ENCODE measurements at regions not wholly inside any gene's neighbourhood (a gene's known extent, or its start where the extent isn't known, plus 50 kb on each side); places are given as distances from the start of the nearest gene placed in this dataset.

DNA sequence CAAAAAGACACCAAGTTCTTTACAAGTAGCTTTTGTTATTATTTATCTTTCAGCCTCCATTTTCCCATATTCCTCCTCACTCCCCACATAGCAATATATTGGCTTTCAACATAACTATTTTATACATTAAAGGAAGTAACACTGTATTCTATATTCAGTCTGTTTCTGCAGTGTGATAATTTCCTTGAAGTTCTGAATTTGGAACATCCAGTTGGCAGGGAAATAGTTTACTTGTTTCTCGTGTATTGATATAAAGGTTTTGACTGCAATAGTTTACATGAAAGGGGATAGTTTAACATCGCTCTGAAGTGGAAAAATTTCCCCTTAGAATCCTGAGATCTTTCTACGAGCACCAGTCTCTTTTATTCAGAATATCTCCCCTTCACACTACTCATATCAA is 341.5 kb upstream of the ANO3 start:
- CTCF ChIA-PET = interaction anchor here (1.0 kb wide), 1 partner anchor 38 kb away, joined by 3 read pairs; no protein-coding TSS in a partner anchor
- no peak for DNase-seq
- no peaks in the 10 kb centered on the region for H3K36me3 ChIP-seq (ENCODE audit: control insufficient read depth in 4 of 4, insufficient read depth in 4 of 4, low read length in 3 of 4)
- H3K9me3 ChIP-seq (ENCODE audit: control extremely low read depth in 1 of 5, control insufficient read depth in 4 of 5, insufficient read depth in 2 of 5, low read depth in 1 of 5, low read length in 4 of 5) = no peaks in the 10 kb centered on the region
- POLR2A ChIA-PET = no interaction called here
- H3K4me1 ChIP-seq (ENCODE audit: control extremely low read depth in 1 of 4, control insufficient read depth in 4 of 4, insufficient read depth in 4 of 4, low read length in 3 of 4) = no peaks in the 10 kb centered on the region
- H3K4me3 ChIP-seq (ENCODE audit: control insufficient read depth in 1 of 7, extremely low read depth in 1 of 7, insufficient read depth in 4 of 7, low read depth in 2 of 7, low read length in 6 of 7) = no peak overlapping the region
- WGBS (ENCODE audit: insufficient coverage) = 100% methylated on average over 1 of the region's 3 CpGs
- no peaks in the 10 kb centered on the region for H3K27me3 ChIP-seq (replicated peaks in 2 of 5; ENCODE audit: control insufficient read depth in 4 of 5, insufficient read depth in 5 of 5, low read length in 4 of 5)
- H3K27ac ChIP-seq (ENCODE audit: insufficient read depth in 1 of 2, low read depth in 1 of 2, low read length in 2 of 2, poor library complexity in 1 of 2, severe bottlenecking in 2 of 2) = no peak overlapping the region

GRCh38 chr11:25991476-25991875 is 340.5 kb upstream of the ANO3 start:
- H3K27me3 ChIP-seq (replicated peaks in 2 of 5; ENCODE audit: control insufficient read depth in 4 of 5, insufficient read depth in 5 of 5, low read length in 4 of 5) = no peaks in the 10 kb centered on the region
- no peak overlapping the region for H3K27ac ChIP-seq (ENCODE audit: insufficient read depth in 1 of 2, low read depth in 1 of 2, low read length in 2 of 2, poor library complexity in 1 of 2, severe bottlenecking in 2 of 2)
- DNase-seq = no peak
- WGBS (ENCODE audit: insufficient coverage) = 60% methylated on average over 1 of the region's 2 CpGs
- H3K36me3 ChIP-seq (ENCODE audit: control insufficient read depth in 4 of 4, insufficient read depth in 4 of 4, low read length in 3 of 4) = no peaks in the 10 kb centered on the region
- POLR2A ChIA-PET = interaction anchor here (0.5 kb wide), 1 partner anchor 1519 kb away, joined by 3 read pairs; no protein-coding TSS in a partner anchor
- H3K4me3 ChIP-seq (ENCODE audit: control insufficient read depth in 1 of 7, extremely low read depth in 1 of 7, insufficient read depth in 4 of 7, low read depth in 2 of 7, low read length in 6 of 7) = no peak overlapping the region
- no peaks in the 10 kb centered on the region for H3K9me3 ChIP-seq (ENCODE audit: control extremely low read depth in 1 of 5, control insufficient read depth in 4 of 5, insufficient read depth in 2 of 5, low read depth in 1 of 5, low read length in 4 of 5)
- CTCF ChIA-PET = no interaction called here
- H3K4me1 ChIP-seq (ENCODE audit: control extremely low read depth in 1 of 4, control insufficient read depth in 4 of 4, insufficient read depth in 4 of 4, low read length in 3 of 4) = no peaks in the 10 kb centered on the region

DNA sequence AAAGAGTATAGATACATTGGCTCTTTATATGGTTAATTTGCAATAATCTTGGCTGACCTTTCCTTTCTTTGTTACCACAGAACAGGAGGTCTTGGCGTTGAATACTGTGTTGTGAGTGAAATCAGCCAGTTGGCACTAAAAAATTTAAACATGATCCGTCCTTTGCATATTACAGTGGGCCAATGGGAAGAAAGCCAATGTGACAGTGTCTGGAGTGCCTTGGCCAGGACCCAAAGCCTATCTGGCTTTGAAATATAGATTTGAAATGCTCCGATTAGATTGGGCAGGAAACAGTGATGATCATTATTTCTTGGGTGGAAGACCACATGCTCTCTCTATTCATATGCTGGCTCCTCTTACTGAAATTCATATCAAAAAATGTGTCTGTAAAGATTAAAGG is 339.6 kb upstream of the ANO3 start:
- no peaks in the 10 kb centered on the region for H3K9me3 ChIP-seq (ENCODE audit: control extremely low read depth in 1 of 5, control insufficient read depth in 4 of 5, insufficient read depth in 2 of 5, low read depth in 1 of 5, low read length in 4 of 5)
- ChIA-PET CTCF (no interaction called here), POLR2A (no interaction called here)
- no peak overlapping the region for H3K4me3 ChIP-seq (ENCODE audit: control insufficient read depth in 1 of 7, extremely low read depth in 1 of 7, insufficient read depth in 4 of 7, low read depth in 2 of 7, low read length in 6 of 7)
- H3K27ac ChIP-seq (ENCODE audit: insufficient read depth in 1 of 2, low read depth in 1 of 2, low read length in 2 of 2, poor library complexity in 1 of 2, severe bottlenecking in 2 of 2) = no peak overlapping the region
- no peaks in the 10 kb centered on the region for H3K27me3 ChIP-seq (replicated peaks in 2 of 5; ENCODE audit: control insufficient read depth in 4 of 5, insufficient read depth in 5 of 5, low read length in 4 of 5)
- WGBS (ENCODE audit: insufficient coverage) = 67% methylated on average over 1 of the region's 3 CpGs
- no peaks in the 10 kb centered on the region for H3K36me3 ChIP-seq (ENCODE audit: control insufficient read depth in 4 of 4, insufficient read depth in 4 of 4, low read length in 3 of 4)
- DNase-seq = no peak
- H3K4me1 ChIP-seq (ENCODE audit: control extremely low read depth in 1 of 4, control insufficient read depth in 4 of 4, insufficient read depth in 4 of 4, low read length in 3 of 4) = no peaks in the 10 kb centered on the region

DNA sequence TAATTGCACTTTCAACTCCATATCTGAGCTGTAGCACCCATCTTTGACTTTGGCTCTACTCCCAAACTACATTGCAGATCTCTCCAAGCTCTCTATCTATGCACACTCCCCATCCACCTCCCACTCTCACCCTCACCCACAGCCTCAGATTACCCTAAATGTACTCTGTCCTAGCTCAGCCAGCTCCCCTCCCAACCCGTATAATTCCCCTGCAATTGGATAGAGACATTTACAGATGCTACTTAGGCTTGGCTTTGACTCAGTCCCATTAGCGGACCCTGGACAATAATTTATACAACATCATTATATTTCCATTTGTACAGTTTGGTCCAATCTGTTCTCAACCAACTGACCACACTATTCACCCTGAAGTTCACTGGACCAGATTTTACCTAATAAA is 338.9 kb upstream of the ANO3 start:
- no peaks in the 10 kb centered on the region for H3K4me1 ChIP-seq (ENCODE audit: control extremely low read depth in 1 of 4, control insufficient read depth in 4 of 4, insufficient read depth in 4 of 4, low read length in 3 of 4)
- H3K36me3 ChIP-seq (ENCODE audit: control insufficient read depth in 4 of 4, insufficient read depth in 4 of 4, low read length in 3 of 4) = no peaks in the 10 kb centered on the region
- no peaks in the 10 kb centered on the region for H3K27me3 ChIP-seq (replicated peaks in 2 of 5; ENCODE audit: control insufficient read depth in 4 of 5, insufficient read depth in 5 of 5, low read length in 4 of 5)
- H3K4me3 ChIP-seq (ENCODE audit: control insufficient read depth in 1 of 7, extremely low read depth in 1 of 7, insufficient read depth in 4 of 7, low read depth in 2 of 7, low read length in 6 of 7) = no peak overlapping the region
- H3K27ac ChIP-seq (ENCODE audit: insufficient read depth in 1 of 2, low read depth in 1 of 2, low read length in 2 of 2, poor library complexity in 1 of 2, severe bottlenecking in 2 of 2) = no peak overlapping the region
- CTCF ChIA-PET = no interaction called here
- H3K9me3 ChIP-seq (ENCODE audit: control extremely low read depth in 1 of 5, control insufficient read depth in 4 of 5, insufficient read depth in 2 of 5, low read depth in 1 of 5, low read length in 4 of 5) = no peaks in the 10 kb centered on the region
- POLR2A ChIA-PET = no interaction called here
- WGBS (ENCODE audit: insufficient coverage) = 92% methylated on average over 2 of the region's 2 CpGs
- no peak for DNase-seq

GRCh38 chr11:26011474-26011873 is 320.5 kb upstream of the ANO3 start:
- Histone ChIP-seq H3K27ac (ENCODE audit: insufficient read depth in 1 of 2, low read depth in 1 of 2, low read length in 2 of 2, poor library complexity in 1 of 2, severe bottlenecking in 2 of 2) (no peak overlapping the region), H3K4me1 (ENCODE audit: control extremely low read depth in 1 of 4, control insufficient read depth in 4 of 4, insufficient read depth in 4 of 4, low read length in 3 of 4) (no peaks in the 10 kb centered on the region), H3K27me3 (replicated peaks in 2 of 5; ENCODE audit: control insufficient read depth in 4 of 5, insufficient read depth in 5 of 5, low read length in 4 of 5) (no peaks in the 10 kb centered on the region), H3K4me3 (ENCODE audit: control insufficient read depth in 1 of 7, extremely low read depth in 1 of 7, insufficient read depth in 4 of 7, low read depth in 2 of 7, low read length in 6 of 7) (no peak overlapping the region), H3K9me3 (ENCODE audit: control extremely low read depth in 1 of 5, control insufficient read depth in 4 of 5, insufficient read depth in 2 of 5, low read depth in 1 of 5, low read length in 4 of 5) (no peaks in the 10 kb centered on the region), H3K36me3 (ENCODE audit: control insufficient read depth in 4 of 4, insufficient read depth in 4 of 4, low read length in 3 of 4) (no peaks in the 10 kb centered on the region)
- ChIA-PET POLR2A (no interaction called here), CTCF (no interaction called here)
- WGBS (ENCODE audit: insufficient coverage) = no CpG with 5 or more reads among the region's 1 CpG
- no peak for DNase-seq

- ChIA-PET POLR2A (no interaction called here), CTCF (no interaction called here)
- WGBS (ENCODE audit: insufficient coverage) = 80% methylated on average over 1 of the region's 6 CpGs
- no peaks in the 10 kb centered on the region for H3K27me3 ChIP-seq (replicated peaks in 2 of 5; ENCODE audit: control insufficient read depth in 4 of 5, insufficient read depth in 5 of 5, low read length in 4 of 5)
- DNase-seq = no peak
- no peak overlapping the region for H3K27ac ChIP-seq (ENCODE audit: insufficient read depth in 1 of 2, low read depth in 1 of 2, low read length in 2 of 2, poor library complexity in 1 of 2, severe bottlenecking in 2 of 2)
- no peaks in the 10 kb centered on the region for H3K9me3 ChIP-seq (ENCODE audit: control extremely low read depth in 1 of 5, control insufficient read depth in 4 of 5, insufficient read depth in 2 of 5, low read depth in 1 of 5, low read length in 4 of 5)
- H3K4me3 ChIP-seq (ENCODE audit: control insufficient read depth in 1 of 7, extremely low read depth in 1 of 7, insufficient read depth in 4 of 7, low read depth in 2 of 7, low read length in 6 of 7) = no peak overlapping the region
- H3K4me1 ChIP-seq (ENCODE audit: control extremely low read depth in 1 of 4, control insufficient read depth in 4 of 4, insufficient read depth in 4 of 4, low read length in 3 of 4) = no peaks in the 10 kb centered on the region
- H3K36me3 ChIP-seq (ENCODE audit: control insufficient read depth in 4 of 4, insufficient read depth in 4 of 4, low read length in 3 of 4) = no peaks in the 10 kb centered on the region
Measured at GRCh38 chr11:26014456-26015115, 317.3 kb upstream of the ANO3 start.

DNA sequence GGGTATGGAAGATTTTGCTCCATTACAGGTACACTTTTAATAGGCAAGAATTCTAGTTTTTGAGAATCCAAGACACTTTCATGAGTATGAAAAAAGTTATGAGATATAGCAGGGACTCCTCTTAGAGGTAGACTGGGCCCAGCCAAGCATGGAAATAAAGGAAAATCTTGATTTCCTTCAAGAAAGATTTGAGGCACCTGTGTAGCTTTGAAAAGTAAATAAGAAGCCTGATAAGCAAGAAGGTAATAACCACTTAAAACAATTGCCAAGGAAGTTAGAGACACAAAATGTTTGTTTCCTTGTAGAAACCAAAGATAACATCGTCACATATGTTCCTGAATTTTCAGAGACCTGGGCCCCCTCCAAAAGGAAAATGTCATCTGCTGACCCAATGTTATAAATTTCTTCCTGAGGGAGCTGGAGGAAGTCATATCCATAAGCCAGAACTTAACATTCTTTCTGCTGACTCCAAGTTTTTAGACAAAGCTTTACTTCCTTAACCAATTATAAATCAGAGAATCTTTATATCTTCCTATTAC is 314.5 kb upstream of the ANO3 start:
- ChIA-PET CTCF (interaction anchor here (0.6 to 0.8 kb wide), 2 partner anchors 11 to 204 kb away, joined by 3 read pairs; no protein-coding TSS in a partner anchor), POLR2A (no interaction called here)
- Histone ChIP-seq H3K36me3 (ENCODE audit: control insufficient read depth in 4 of 4, insufficient read depth in 4 of 4, low read length in 3 of 4) (no peaks in the 10 kb centered on the region), H3K9me3 (ENCODE audit: control extremely low read depth in 1 of 5, control insufficient read depth in 4 of 5, insufficient read depth in 2 of 5, low read depth in 1 of 5, low read length in 4 of 5) (no peaks in the 10 kb centered on the region), H3K4me1 (ENCODE audit: control extremely low read depth in 1 of 4, control insufficient read depth in 4 of 4, insufficient read depth in 4 of 4, low read length in 3 of 4) (no peaks in the 10 kb centered on the region), H3K27ac (ENCODE audit: insufficient read depth in 1 of 2, low read depth in 1 of 2, low read length in 2 of 2, poor library complexity in 1 of 2, severe bottlenecking in 2 of 2) (no peak overlapping the region), H3K27me3 (replicated peaks in 2 of 5; ENCODE audit: control insufficient read depth in 4 of 5, insufficient read depth in 5 of 5, low read length in 4 of 5) (no peaks in the 10 kb centered on the region), H3K4me3 (ENCODE audit: control insufficient read depth in 1 of 7, extremely low read depth in 1 of 7, insufficient read depth in 4 of 7, low read depth in 2 of 7, low read length in 6 of 7) (no peak overlapping the region)
- no peak for DNase-seq
- WGBS (ENCODE audit: insufficient coverage) = 71% methylated on average over 1 of the region's 1 CpG
